GM23338 (cell line): ENCODE measurements at regions not wholly inside any gene's neighbourhood (a gene's known extent, or its start where the extent isn't known, plus 50 kb on each side); places are given as distances from the start of the nearest gene placed in this dataset.
"Not testable (repeated sequence)": the region's sequence is repeated elsewhere in the genome, so short reads cannot be mapped to it uniquely, and the experiment has no call there.

ENCODE experiments used
- ATAC-seq: fragments of 200-7000 bp; cut with Tn5 transposase; 3 replicates; pipeline ENCODE4 v1.9.1; 2020
- DNase-seq: peaks from one replicate; pipeline ENCODE4 v3.0.0-alpha.2; 2015; ENCODE audit warnings: low spot score
- H2AFZ ChIP-seq: fragments of 200-600 bp; sonication (generic); 2 replicates; pipeline ENCODE4 v1.8.0; 2016; ENCODE audit warnings: antibody characterized with exemption, mild to moderate bottlenecking, moderate library complexity
- H3F3A ChIP-seq: fragments of 200-600 bp; sonication (generic); replicated peaks from 2 replicates; pipeline ENCODE4 v1.8.0; 2017; ENCODE audit warnings: antibody characterized with exemption, mixed run types, low read depth
- H3K27ac ChIP-seq: fragments of 200-600 bp; sonication (generic); 2 replicates; pipeline ENCODE4 v1.6.1; 2016; ENCODE audit warnings: low read depth
- H3K27me3 ChIP-seq: fragments of 200-600 bp; sonication (generic); 2 replicates; pipeline ENCODE4 v1.8.0; 2016; ENCODE audit warnings: mild to moderate bottlenecking, mixed run types, moderate library complexity; ENCODE audit not compliant: insufficient read depth
- H3K36me3 ChIP-seq: fragments of 200-600 bp; sonication (generic); 2 replicates; pipeline ENCODE4 v1.8.0; 2016; ENCODE audit warnings: mild to moderate bottlenecking; ENCODE audit not compliant: insufficient read depth
- H3K4me1 ChIP-seq: fragments of 200-600 bp; sonication (generic); 2 replicates; pipeline ENCODE4 v1.8.0; 2016; ENCODE audit warnings: mild to moderate bottlenecking, moderate library complexity; ENCODE audit not compliant: insufficient read depth
- H3K4me2 ChIP-seq: fragments of 200-600 bp; sonication (generic); 2 replicates; pipeline ENCODE4 v1.7.1; 2017; ENCODE audit warnings: mixed run types
- H3K4me3 ChIP-seq: fragments of 200-600 bp; sonication (generic); 2 replicates; pipeline ENCODE4 v1.6.1; 2016; ENCODE audit warnings: mixed run types
- H3K79me2 ChIP-seq: fragments of 200-600 bp; sonication (generic); replicated peaks from 2 replicates; pipeline ENCODE4 v1.8.0; 2017; ENCODE audit warnings: mild to moderate bottlenecking; ENCODE audit not compliant: insufficient read depth
- H3K9me2 ChIP-seq: fragments of 200-600 bp; sonication (generic); 2 replicates; pipeline ENCODE4 v1.8.0; 2017; ENCODE audit not compliant: insufficient read depth
- H4K20me1 ChIP-seq: fragments of 200-600 bp; sonication (generic); replicated peaks from 2 replicates; pipeline ENCODE4 v1.8.0; 2017; ENCODE audit warnings: mild to moderate bottlenecking; ENCODE audit not compliant: insufficient read depth
- H3K27ac Mint-ChIP-seq: 2 replicates; pipeline ENCODE4 v1.8.0; 2020; ENCODE audit warnings: inconsistent platforms, mild to moderate bottlenecking, moderate library complexity, mixed read lengths
- H3K27me3 Mint-ChIP-seq: 3 replicates; pipeline ENCODE4 v1.8.0; 2022; ENCODE audit warnings: low read depth, mild to moderate bottlenecking, moderate library complexity, mixed read lengths, inconsistent platforms; ENCODE audit not compliant: insufficient read depth, poor library complexity
- H3K36me3 Mint-ChIP-seq: 3 replicates; pipeline ENCODE4 v1.8.0; 2021; ENCODE audit warnings: low read depth, mild to moderate bottlenecking, inconsistent platforms, moderate library complexity, mixed read lengths
- H3K4me1 Mint-ChIP-seq: 3 replicates; pipeline ENCODE4 v1.8.0; 2020; ENCODE audit warnings: mild to moderate bottlenecking, inconsistent platforms, mixed read lengths
- H3K4me3 Mint-ChIP-seq: 3 replicates; pipeline ENCODE4 v1.8.0; 2021; ENCODE audit warnings: moderate library complexity, mild to moderate bottlenecking, inconsistent platforms, mixed read lengths
- H3K9me3 Mint-ChIP-seq: 3 replicates; pipeline ENCODE4 v1.8.0; 2020; ENCODE audit warnings: moderate library complexity, mild to moderate bottlenecking, inconsistent platforms, mixed read lengths
- CREB1 ChIP-seq: fragments of 250-450 bp; sonication (Bioruptor Pico); IDR thresholded peaks from 2 replicates; pipeline ENCODE4 v1.5.0; 2020; ENCODE audit warnings: low read depth, mild to moderate bottlenecking, moderate library complexity
- ETS1 ChIP-seq: IDR thresholded peaks from 2 replicates; pipeline ENCODE4 v1.6.1; 2016; ENCODE audit warnings: antibody characterized with exemption
- EZH2 ChIP-seq: fragments of 200-600 bp; sonication (generic); IDR thresholded peaks from one replicate; pipeline ENCODE4 v1.8.0; 2017; ENCODE audit warnings: antibody characterized with exemption, mild to moderate bottlenecking, low read depth; ENCODE audit not compliant: unreplicated experiment
- JUNB ChIP-seq: IDR thresholded peaks from one replicate; pipeline ENCODE4 v1.6.1; 2016; ENCODE audit warnings: antibody characterized with exemption; ENCODE audit not compliant: unreplicated experiment
- NANOG ChIP-seq: IDR thresholded peaks from 2 replicates; pipeline ENCODE4 v1.6.1; 2016; ENCODE audit warnings: antibody characterized with exemption, borderline replicate concordance
- ZNF114 ChIP-seq: fragments of 250-450 bp; sonication (Bioruptor Pico); IDR thresholded peaks from 2 replicates; pipeline ENCODE4 v1.5.0; 2020; ENCODE audit warnings: mild to moderate bottlenecking, moderate library complexity
- ZNF462 ChIP-seq: fragments of 250-450 bp; sonication (Bioruptor Pico); IDR thresholded peaks from 2 replicates; pipeline ENCODE4 v1.5.0; 2020; ENCODE audit warnings: mild to moderate bottlenecking, moderate library complexity

- TF ChIP-seq ETS1 = no peak
- no peak for TF ChIP-seq ZNF114 (CRISPR knock-in tag)
- TF ChIP-seq CREB1 (CRISPR knock-in tag) = no peak
Observed at GRCh38 chr12:46065412-46066166, 75.2 kb upstream of the SCAF11 start (continued).

- TF ChIP-seq ZNF114 (CRISPR knock-in tag) (no peak), CREB1 (CRISPR knock-in tag) (no peak), EZH2 (no peak), NANOG (no peak), JUNB (no peak), ZNF462 (CRISPR knock-in tag) (no peak)
- H3K36me3 ChIP-seq = no peaks in the 10 kb centered on the region
- H4K20me1 ChIP-seq = no peaks in the 10 kb centered on the region
- DNase-seq = no peak
- no peak overlapping the region for H3K27ac ChIP-seq
- H3K4me1 ChIP-seq = no peaks in the 10 kb centered on the region
- no peak overlapping the region for H2AFZ ChIP-seq
- Mint-ChIP-seq H3K4me3 (no peak overlapping the region), H3K27ac (no peak overlapping the region), H3K9me3 (peaks cover 16% of the 10 kb centered on the region; the same call in 2 of the 3 replicates), H3K4me1 (no peaks in the 10 kb centered on the region), H3K27me3 (no peaks in the 10 kb centered on the region), H3K36me3 (peaks cover 6% of the 10 kb centered on the region; the same call in 1 of the 3 replicates)
- no peak overlapping the region for H3K4me2 ChIP-seq
- H3K4me3 ChIP-seq = no peak overlapping the region
- ATAC-seq = no peak
- no peaks in the 10 kb centered on the region for H3K27me3 ChIP-seq
- H3F3A ChIP-seq = no peaks in the 10 kb centered on the region
- H3K79me2 ChIP-seq = no peaks in the 10 kb centered on the region
- H3K9me2 ChIP-seq = no peaks in the 10 kb centered on the region; the same call in 1 of the 2 replicates
Observed at GRCh38 chr12:46064548-46064947, 74.2 kb upstream of the SCAF11 start.

GRCh38 chr12:46058697-46059096, 68.3 kb upstream of the SCAF11 start:
- H3K9me3 Mint-ChIP-seq = peaks cover 49% of the 10 kb centered on the region

More at GRCh38 chr12:46058697-46059096, 68.3 kb upstream of the SCAF11 start:
- DNase-seq, H3K4me1 Mint-ChIP-seq, H3K27me3 Mint-ChIP-seq, H2AFZ ChIP-seq, H3K4me3 ChIP-seq, H3K9me2 ChIP-seq, H3K27ac Mint-ChIP-seq, H3K27me3 ChIP-seq, H3K79me2 ChIP-seq, H3K4me1 ChIP-seq, ATAC-seq, H3K27ac ChIP-seq, H3K4me2 ChIP-seq, H3F3A ChIP-seq, H4K20me1 ChIP-seq, H3K4me3 Mint-ChIP-seq: not testable (repeated sequence)
- H3K36me3 Mint-ChIP-seq = peaks cover 25% of the 10 kb centered on the region; the same call in 2 of the 3 replicates
- H3K36me3 ChIP-seq = peaks cover 20% of the 10 kb centered on the region
